ENCODE measurements at regions not wholly inside any gene's neighbourhood (a gene's known extent, or its start where the extent isn't known, plus 50 kb on each side); places are given as distances from the start of the nearest gene placed in this dataset.

DNA sequence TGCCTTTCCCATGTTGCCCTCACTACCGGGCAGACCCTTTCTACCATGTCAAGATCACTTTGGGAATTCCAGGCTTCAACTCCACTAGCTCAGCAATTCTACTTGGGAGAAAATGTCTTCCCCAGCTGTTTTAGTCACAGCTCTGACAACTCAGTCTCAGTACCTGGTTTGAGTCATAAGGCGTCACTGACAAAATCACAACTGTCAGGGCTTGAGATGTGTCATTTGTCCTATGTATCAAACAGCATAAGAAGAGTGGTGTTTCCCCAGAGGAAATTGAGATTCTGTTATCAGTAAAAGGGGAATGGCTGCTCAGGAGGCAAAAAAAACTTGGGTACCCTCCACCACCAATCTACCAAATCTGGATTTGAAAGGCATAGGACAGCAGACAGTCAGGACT is 594.9 kb upstream of the SUCLG2 start:
- no peak overlapping the region for H3K9ac ChIP-seq (ENCODE audit: insufficient read depth, low read length, poor library complexity, severe bottlenecking)
- Mint-ChIP-seq H3K4me3 (no peak overlapping the region), H3K4me1 (no peaks in the 10 kb centered on the region), H3K27me3 (ENCODE audit: low read depth in 3 of 3) (no peaks in the 10 kb centered on the region), H3K36me3 (no peaks in the 10 kb centered on the region), H3K9me3 (peaks cover 0 to 2% (median 0%) of the 10 kb centered on the region in 7 donors), H3K27ac (no peak overlapping the region)
- TF ChIP-seq, protein P1, sequence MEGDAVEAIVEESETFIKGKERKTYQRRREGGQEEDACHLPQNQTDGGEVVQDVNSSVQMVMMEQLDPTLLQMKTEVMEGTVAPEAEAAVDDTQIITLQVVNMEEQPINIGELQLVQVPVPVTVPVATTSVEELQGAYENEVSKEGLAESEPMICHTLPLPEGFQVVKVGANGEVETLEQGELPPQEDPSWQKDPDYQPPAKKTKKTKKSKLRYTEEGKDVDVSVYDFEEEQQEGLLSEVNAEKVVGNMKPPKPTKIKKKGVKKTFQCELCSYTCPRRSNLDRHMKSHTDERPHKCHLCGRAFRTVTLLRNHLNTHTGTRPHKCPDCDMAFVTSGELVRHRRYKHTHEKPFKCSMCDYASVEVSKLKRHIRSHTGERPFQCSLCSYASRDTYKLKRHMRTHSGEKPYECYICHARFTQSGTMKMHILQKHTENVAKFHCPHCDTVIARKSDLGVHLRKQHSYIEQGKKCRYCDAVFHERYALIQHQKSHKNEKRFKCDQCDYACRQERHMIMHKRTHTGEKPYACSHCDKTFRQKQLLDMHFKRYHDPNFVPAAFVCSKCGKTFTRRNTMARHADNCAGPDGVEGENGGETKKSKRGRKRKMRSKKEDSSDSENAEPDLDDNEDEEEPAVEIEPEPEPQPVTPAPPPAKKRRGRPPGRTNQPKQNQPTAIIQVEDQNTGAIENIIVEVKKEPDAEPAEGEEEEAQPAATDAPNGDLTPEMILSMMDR (IDR thresholded peaks at IDR 0.05): no peak
- no peak overlapping the region for H3K4me2 ChIP-seq (replicated peaks; ENCODE audit: extremely low read depth, low read length, poor library complexity, severe bottlenecking)
- no peak for DNase-seq
- H3K4me3 ChIP-seq (replicated peaks in 1 of 3; ENCODE audit: low read depth in 2 of 3, low read length in 3 of 3): no peak overlapping the region
- intact Hi-C loops (cut with micrococcal nuclease): no loop called here
- H4K20me1 ChIP-seq (ENCODE audit: insufficient read depth, low read length): no peaks in the 10 kb centered on the region
- H3K9me3 ChIP-seq (replicated peaks in 1 of 2; ENCODE audit: control insufficient read depth in 1 of 2, insufficient read depth in 1 of 2, low read length in 2 of 2): no peaks in the 10 kb centered on the region
- H3K79me2 ChIP-seq (ENCODE audit: insufficient read depth, low read length): no peaks in the 10 kb centered on the region
- H2AFZ ChIP-seq (ENCODE audit: insufficient read depth, low read depth, low read length, poor library complexity, severe bottlenecking): no peak overlapping the region
- WGBS (ENCODE audit: insufficient coverage): 100% methylated on average over 1 of the region's 2 CpGs
- no peaks in the 10 kb centered on the region for H3K36me3 ChIP-seq (replicated peaks in 1 of 2; ENCODE audit: control insufficient read depth in 1 of 2, insufficient read depth in 2 of 2, low read length in 2 of 2)
- no peak overlapping the region for H3K27ac ChIP-seq (ENCODE audit: low read depth in 1 of 2, low read length in 2 of 2)
- H3K4me1 ChIP-seq (ENCODE audit: control insufficient read depth in 1 of 2, insufficient read depth in 2 of 2, low read length in 2 of 2): no peaks in the 10 kb centered on the region
- H3K27me3 ChIP-seq (ENCODE audit: control insufficient read depth in 2 of 2, insufficient read depth in 2 of 2, low read length in 2 of 2): no peaks in the 10 kb centered on the region

DNA sequence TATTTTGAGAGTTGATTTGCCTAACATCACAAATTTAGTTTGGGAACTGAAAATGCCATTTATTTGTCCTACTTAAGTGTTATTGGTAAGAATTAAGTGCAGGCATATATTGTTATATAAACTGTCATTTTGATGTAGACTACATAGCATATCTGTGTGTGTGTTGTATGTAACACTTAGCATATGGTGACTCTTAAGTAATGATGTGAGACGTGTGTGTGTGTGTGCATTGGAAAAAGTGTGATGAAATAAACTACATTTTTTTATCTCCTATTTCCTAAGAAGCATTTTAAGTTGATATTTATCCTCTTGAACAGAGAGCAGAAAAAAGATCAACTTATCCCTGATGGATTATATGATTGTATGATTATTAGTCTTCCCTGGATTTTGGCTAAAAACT is 588.2 kb upstream of the SUCLG2 start:
- no peaks in the 10 kb centered on the region for H3K36me3 Mint-ChIP-seq
- DNase-seq: no peak
- no peak overlapping the region for H3K4me3 Mint-ChIP-seq
- no peak overlapping the region for H3K4me3 ChIP-seq (replicated peaks in 1 of 3; ENCODE audit: low read depth in 2 of 3, low read length in 3 of 3)
- H4K20me1 ChIP-seq (ENCODE audit: insufficient read depth, low read length): no peaks in the 10 kb centered on the region
- no peak overlapping the region for H3K9ac ChIP-seq (ENCODE audit: insufficient read depth, low read length, poor library complexity, severe bottlenecking)
- H3K4me1 ChIP-seq (ENCODE audit: control insufficient read depth in 1 of 2, insufficient read depth in 2 of 2, low read length in 2 of 2): no peaks in the 10 kb centered on the region
- no peaks in the 10 kb centered on the region for H3K27me3 Mint-ChIP-seq (ENCODE audit: low read depth in 3 of 3)
- no peak overlapping the region for H3K4me2 ChIP-seq (replicated peaks; ENCODE audit: extremely low read depth, low read length, poor library complexity, severe bottlenecking)
- H3K79me2 ChIP-seq (ENCODE audit: insufficient read depth, low read length): no peaks in the 10 kb centered on the region
- H3K4me1 Mint-ChIP-seq: no peaks in the 10 kb centered on the region
- intact Hi-C loops (cut with micrococcal nuclease): no loop called here
- no peaks in the 10 kb centered on the region for H3K36me3 ChIP-seq (replicated peaks in 1 of 2; ENCODE audit: control insufficient read depth in 1 of 2, insufficient read depth in 2 of 2, low read length in 2 of 2)
- no peak overlapping the region for H3K27ac ChIP-seq (ENCODE audit: low read depth in 1 of 2, low read length in 2 of 2)
- no peak overlapping the region for H3K27ac Mint-ChIP-seq
- TF ChIP-seq, protein P1 (IDR thresholded peaks at IDR 0.05): no peak
- no CpG with 5 or more reads among the region's 1 CpG for WGBS (ENCODE audit: insufficient coverage)
- H3K9me3 Mint-ChIP-seq: peaks cover 0 to 5% (median 0%) of the 10 kb centered on the region in 7 donors
- no peak overlapping the region for H2AFZ ChIP-seq (ENCODE audit: insufficient read depth, low read depth, low read length, poor library complexity, severe bottlenecking)
- no peaks in the 10 kb centered on the region for H3K27me3 ChIP-seq (ENCODE audit: control insufficient read depth in 2 of 2, insufficient read depth in 2 of 2, low read length in 2 of 2)
- no peaks in the 10 kb centered on the region for H3K9me3 ChIP-seq (replicated peaks in 1 of 2; ENCODE audit: control insufficient read depth in 1 of 2, insufficient read depth in 1 of 2, low read length in 2 of 2)
